Keratinocyte (primary cell): ENCODE measurements at regions not wholly inside any gene's neighbourhood (a gene's known extent, or its start where the extent isn't known, plus 50 kb on each side); places are given as distances from the start of the nearest gene placed in this dataset.

ENCODE experiments used
- DNase-seq: peaks from one replicate; pipeline ENCODE4 v3.0.0-alpha.2; 2011; ENCODE audit warnings: low read depth, missing footprints, low spot score
- FAIRE-seq: peaks from 2 replicates; lab custom pipeline; 2011; peaks lifted over from hg19 to GRCh38; lab: Jason Lieb, UNC
- H2AFZ ChIP-seq: 2 replicates; pipeline ENCODE4 v1.6.0; 2012; ENCODE audit warnings: low read length, control low read depth, inconsistent platforms; ENCODE audit not compliant: control insufficient read depth
- H3K27ac ChIP-seq: 2 replicates; pipeline ENCODE4 v1.5.1; 2011; ENCODE audit warnings: low read length; ENCODE audit not compliant: control insufficient read depth, insufficient read depth
- H3K27me3 ChIP-seq: 3 replicates; pipeline ENCODE4 v1.6.0; 2011; ENCODE audit warnings: low read length; ENCODE audit not compliant: control insufficient read depth, insufficient read depth; ENCODE audit errors: extremely low read depth
- H3K36me3 ChIP-seq, 2 experiments: 2 replicates in 1 of 2; 3 replicates in 1 of 2; pipeline ENCODE4 v1.5.1; 2011; ENCODE audit warnings: low read length in 2 of 2, mild to moderate bottlenecking in 1 of 2; ENCODE audit not compliant: control insufficient read depth in 2 of 2, insufficient read depth in 2 of 2; ENCODE audit errors: extremely low read depth in 1 of 2
- H3K4me1 ChIP-seq: 3 replicates; pipeline ENCODE4 v1.5.1; 2011; ENCODE audit warnings: low read length; ENCODE audit not compliant: control insufficient read depth, insufficient read depth; ENCODE audit errors: extremely low read depth
- H3K4me2 ChIP-seq: 3 replicates; pipeline ENCODE4 v1.6.0; 2011; ENCODE audit warnings: low read depth, low read length; ENCODE audit not compliant: control insufficient read depth, insufficient read depth; ENCODE audit errors: extremely low read depth
- H3K4me3 ChIP-seq, 3 experiments: fragments of 200-600 bp in 1 of 3; sonication (generic) in 1 of 3; 2 replicates in 2 of 3; 3 replicates in 1 of 3; pipeline ENCODE4 v1.5.1; 2011 to 2016; ENCODE audit warnings: low read length in 3 of 3, mild to moderate bottlenecking in 3 of 3, control low read depth in 2 of 3, inconsistent platforms in 1 of 3, low read depth in 1 of 3, mixed read lengths in 1 of 3, mixed run types in 1 of 3, moderate library complexity in 1 of 3; ENCODE audit not compliant: control insufficient read depth in 2 of 3, insufficient read depth in 2 of 3; ENCODE audit errors: extremely low read depth in 1 of 3
- H3K79me2 ChIP-seq: 2 replicates; pipeline ENCODE4 v1.6.0; 2012; ENCODE audit warnings: low read length; ENCODE audit not compliant: control insufficient read depth, insufficient read depth
- H3K9ac ChIP-seq: 3 replicates; pipeline ENCODE4 v1.6.0; 2011; ENCODE audit warnings: low read length; ENCODE audit not compliant: control insufficient read depth, insufficient read depth; ENCODE audit errors: extremely low read depth
- H3K9me1 ChIP-seq: 3 replicates; pipeline ENCODE4 v1.6.0; 2011; ENCODE audit warnings: low read length; ENCODE audit not compliant: control insufficient read depth, insufficient read depth; ENCODE audit errors: extremely low read depth
- H3K9me3 ChIP-seq: 2 replicates; pipeline ENCODE4 v1.5.1; 2012; ENCODE audit warnings: low read depth, low read length; ENCODE audit not compliant: control insufficient read depth
- H4K20me1 ChIP-seq: 3 replicates; pipeline ENCODE4 v1.6.0; 2011; ENCODE audit warnings: low read length; ENCODE audit not compliant: control insufficient read depth, insufficient read depth; ENCODE audit errors: extremely low read depth
- CTCF ChIP-seq, 3 experiments: IDR thresholded peaks in 1 of 3; conservative IDR thresholded peaks in 1 of 3; optimal IDR thresholded peaks in 1 of 3; 2 replicates in 2 of 3; 3 replicates in 1 of 3; pipeline versions ENCODE3 to v1.5.1; 2011; ENCODE audit warnings: low read length in 3 of 3, mild to moderate bottlenecking in 3 of 3, moderate library complexity in 2 of 3, control low read depth in 1 of 3, inconsistent platforms in 1 of 3; ENCODE audit not compliant: insufficient read depth in 2 of 3; ENCODE audit errors: extremely low read depth in 1 of 3
- EZH2 ChIP-seq: IDR thresholded peaks from one replicate; pipeline ENCODE4 v1.6.1; 2012; ENCODE audit warnings: inconsistent platforms, mild to moderate bottlenecking, low read length, moderate library complexity
- dilution Hi-C: fragments of 300-500 bp; cut with MboI; formaldehyde crosslinking; loops from one replicate; pipeline ENCODE4 v1.7.0; 2020; ENCODE audit warnings: low sequenced_read_pairs; ENCODE audit not compliant: extremely low pct_ligation_motif_present

- no peaks in the 10 kb centered on the region for H3K9me1 ChIP-seq
- H2AFZ ChIP-seq: no peak overlapping the region
- no peaks in the 10 kb centered on the region for H3K9me3 ChIP-seq
- no peaks in the 10 kb centered on the region for H3K27me3 ChIP-seq
- H3K36me3 ChIP-seq: no peaks in the 10 kb centered on the region
- H3K9ac ChIP-seq: no peak overlapping the region
- DNase-seq (no peak), FAIRE-seq (no peak)
- H3K4me2 ChIP-seq: no peak overlapping the region
- no peak overlapping the region for H3K27ac ChIP-seq
- no peak overlapping the region for H3K4me3 ChIP-seq
- TF ChIP-seq CTCF (optimal IDR thresholded peaks at IDR 0.05 in 1 of 3, IDR thresholded peaks at IDR 0.05 in 1 of 3, conservative IDR thresholded peaks at IDR 0.05 in 1 of 3; ENCODE audit: extremely low read depth in 1 of 3, insufficient read depth in 2 of 3, low read length in 3 of 3) (no peak), EZH2 (no peak)
- H3K4me1 ChIP-seq: no peaks in the 10 kb centered on the region
- dilution Hi-C loops: no loop called here
- H4K20me1 ChIP-seq: no peaks in the 10 kb centered on the region
- H3K79me2 ChIP-seq: no peaks in the 10 kb centered on the region
Measured at GRCh38 chr7:91674470-91674869, 206.0 kb downstream of the MTERF1 start.

- no peak for FAIRE-seq
- TF ChIP-seq CTCF (optimal IDR thresholded peaks at IDR 0.05 in 1 of 3, IDR thresholded peaks at IDR 0.05 in 1 of 3, conservative IDR thresholded peaks at IDR 0.05 in 1 of 3; ENCODE audit: extremely low read depth in 1 of 3, insufficient read depth in 2 of 3, low read length in 3 of 3) (no peak), EZH2 (no peak)
- dilution Hi-C loops: no loop called here
Measured at GRCh38 chr7:91681718-91682117, 198.8 kb downstream of the MTERF1 start.

More at GRCh38 chr7:91681718-91682117, 198.8 kb downstream of the MTERF1 start:
- no peak overlapping the region for H3K4me2 ChIP-seq
- no peaks in the 10 kb centered on the region for H3K36me3 ChIP-seq
- no peak overlapping the region for H3K27ac ChIP-seq
- H3K27me3 ChIP-seq: no peaks in the 10 kb centered on the region
- H4K20me1 ChIP-seq: no peaks in the 10 kb centered on the region
- no peak overlapping the region for H3K4me3 ChIP-seq
- no peaks in the 10 kb centered on the region for H3K9me1 ChIP-seq
- H3K9ac ChIP-seq: no peak overlapping the region
- H3K9me3 ChIP-seq: peaks cover 2% of the 10 kb centered on the region
- no peaks in the 10 kb centered on the region for H3K79me2 ChIP-seq
- peaks cover 5% of the 10 kb centered on the region for H3K4me1 ChIP-seq
- DNase-seq: no peak
- H2AFZ ChIP-seq: no peak overlapping the region
